Renal pelvis (tissue), 1 donor: ENCODE measurements at regions not wholly inside any gene's neighbourhood (a gene's known extent, or its start where the extent isn't known, plus 50 kb on each side); places are given as distances from the start of the nearest gene placed in this dataset.
A peak's percentile ranks its signal among the peaks of the same experiment; 100 is the strongest.

Experiments
- DNase-seq: peaks from one replicate; pipeline ENCODE4 v3.0.0-alpha.2; 2013

DNA sequence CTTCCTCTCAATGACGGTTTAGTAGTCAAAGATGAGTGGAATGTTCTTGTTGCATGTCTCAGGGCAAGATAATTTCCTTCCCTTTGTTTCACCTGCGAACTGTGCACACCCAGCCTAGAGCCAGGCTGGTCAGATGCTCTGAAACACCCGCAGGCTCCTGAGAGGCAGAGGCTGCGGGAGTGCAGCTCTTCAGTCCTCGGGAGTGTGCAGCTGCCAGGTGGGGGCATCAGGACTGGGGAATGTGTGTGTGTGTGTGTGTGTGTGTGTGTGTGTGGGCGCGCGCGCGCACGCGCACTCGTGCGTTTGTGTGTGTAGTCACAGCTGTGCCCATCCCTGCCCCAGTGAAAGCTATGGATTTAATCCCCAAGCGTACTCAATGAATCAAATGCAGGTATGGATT lies 136.2 kb upstream of the NTM start:
- no peak for DNase-seq

DNA sequence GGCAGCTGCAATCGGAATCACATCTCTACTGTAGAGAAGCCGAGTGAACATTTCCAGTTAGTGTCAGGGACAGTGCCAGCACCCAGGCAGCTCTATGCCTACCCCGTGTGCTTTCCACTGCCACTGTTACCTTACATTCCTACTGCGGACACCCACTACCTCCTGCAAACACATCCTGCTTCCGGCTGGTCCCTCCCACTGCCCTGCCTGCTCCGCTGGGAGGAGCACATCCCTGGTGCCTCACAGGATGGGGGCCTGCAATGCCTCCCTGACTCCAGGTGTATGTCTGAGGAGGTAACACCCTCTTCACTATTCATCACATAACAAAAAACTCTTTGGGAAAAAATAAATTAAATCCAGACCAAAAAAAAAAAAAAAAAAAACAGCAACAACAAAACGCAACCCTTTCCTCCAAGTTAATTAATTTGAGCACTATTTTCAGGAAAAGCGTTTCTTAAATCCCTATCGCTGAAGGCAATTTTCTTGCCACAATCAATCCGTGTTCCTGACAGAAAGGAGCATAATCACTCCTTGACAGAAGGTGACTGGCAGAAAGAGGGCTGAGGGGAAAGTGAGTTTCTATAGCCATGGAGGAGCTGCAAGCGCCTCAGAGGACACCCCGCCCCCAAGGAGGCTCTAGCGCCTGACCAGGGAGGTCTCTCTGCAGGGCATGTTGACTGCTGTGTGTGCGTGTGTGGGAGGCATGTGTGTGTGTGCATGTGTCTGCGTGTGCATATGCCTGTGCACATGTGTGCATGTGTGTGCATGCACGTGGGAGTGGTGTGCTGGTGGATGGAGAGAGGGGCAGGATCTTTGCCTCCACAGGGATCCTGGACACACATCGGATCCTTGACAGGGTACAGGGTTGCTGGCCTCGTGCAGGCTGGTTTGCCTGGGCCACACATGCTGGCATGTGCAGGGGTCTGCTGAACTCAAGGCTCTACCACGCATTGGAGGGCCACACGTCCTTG lies 134.8 kb upstream of the NTM start:
- no peak for DNase-seq

DNA sequence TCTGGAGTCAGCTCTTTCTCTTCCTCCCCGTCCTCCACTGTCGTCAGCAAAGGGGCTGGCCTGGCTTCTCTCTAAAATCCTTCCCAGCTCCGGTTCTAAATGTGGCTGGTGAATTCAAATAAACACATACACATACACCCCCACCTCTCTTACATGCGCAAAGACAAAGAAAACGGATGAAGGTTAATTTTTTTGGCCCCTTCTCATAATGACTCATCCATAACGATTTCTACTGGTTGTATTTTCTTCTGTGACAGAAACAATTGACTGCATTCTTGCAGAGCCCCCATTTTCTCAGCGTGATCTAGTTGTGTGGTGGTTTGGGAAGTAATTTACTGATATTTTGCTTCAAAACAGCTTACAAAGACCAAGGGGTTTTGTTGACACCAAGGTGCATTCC lies 130.0 kb upstream of the NTM start:
- DNase-seq: no peak

DNA sequence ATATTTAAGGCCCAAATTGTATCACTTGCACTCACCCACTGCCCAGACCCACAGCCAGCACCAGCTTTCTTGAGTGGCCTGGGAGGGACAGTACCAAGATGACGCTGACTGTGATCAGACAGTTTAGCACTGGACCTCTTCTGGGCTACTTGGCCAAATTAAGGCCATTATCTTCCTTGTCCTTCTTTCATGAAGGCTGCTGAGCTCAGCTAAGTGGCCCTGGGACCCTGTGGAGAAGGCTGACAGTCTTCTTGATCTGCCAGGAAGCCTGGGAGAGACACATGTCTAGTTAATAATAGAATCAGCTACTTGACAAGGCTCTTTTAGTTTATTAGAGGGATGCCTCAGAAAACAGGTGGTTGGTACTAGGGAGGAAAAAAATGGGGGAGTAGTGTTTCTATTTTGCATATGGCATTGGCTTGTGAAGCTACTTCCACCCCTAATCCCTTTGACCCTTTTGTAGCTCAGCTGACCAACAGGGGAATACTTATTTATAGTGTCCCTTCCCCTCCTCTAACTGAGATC lies 127.9 kb upstream of the NTM start:
- DNase-seq: no peak

DNA sequence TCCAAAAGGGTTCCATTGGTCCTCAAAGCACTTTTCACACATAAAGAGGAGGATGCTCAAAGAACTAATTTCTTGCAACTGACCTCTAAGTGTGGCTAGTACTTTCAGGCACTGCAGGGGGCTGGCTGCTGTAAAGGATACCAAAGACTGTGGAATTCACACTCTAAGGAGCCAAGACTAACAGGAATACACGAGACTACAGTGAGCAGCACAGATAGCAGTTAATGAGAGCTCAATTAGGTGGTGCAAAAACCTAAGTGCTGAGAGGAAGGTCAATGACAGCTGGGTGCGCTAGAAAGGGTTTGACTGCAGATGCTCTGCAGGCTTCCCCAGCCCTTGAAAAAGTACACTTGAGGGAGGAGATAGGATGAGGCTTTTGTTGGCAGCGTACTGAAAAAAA lies 124.3 kb upstream of the NTM start:
- DNase-seq: no peak

DNA sequence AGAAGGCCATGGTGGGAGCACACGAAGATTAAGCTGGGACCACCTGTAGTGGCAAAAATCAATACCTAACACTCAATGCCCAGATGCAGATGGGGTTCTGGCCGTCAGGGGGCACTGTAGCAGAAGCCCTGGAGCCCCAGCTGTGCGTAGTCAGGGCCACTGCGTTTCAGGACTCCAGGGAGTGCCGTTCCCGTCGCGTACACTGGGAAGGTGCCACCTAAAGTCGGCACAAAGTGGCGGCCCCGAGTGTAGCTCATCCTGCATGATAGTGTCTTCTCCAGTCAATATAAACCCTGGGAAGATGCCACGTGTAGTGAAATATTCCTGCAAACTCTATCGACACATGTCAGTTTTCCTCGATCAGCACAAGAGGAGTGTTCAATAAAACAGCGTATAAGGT lies 123.8 kb upstream of the NTM start:
- DNase-seq: peak; percentile 44

DNA sequence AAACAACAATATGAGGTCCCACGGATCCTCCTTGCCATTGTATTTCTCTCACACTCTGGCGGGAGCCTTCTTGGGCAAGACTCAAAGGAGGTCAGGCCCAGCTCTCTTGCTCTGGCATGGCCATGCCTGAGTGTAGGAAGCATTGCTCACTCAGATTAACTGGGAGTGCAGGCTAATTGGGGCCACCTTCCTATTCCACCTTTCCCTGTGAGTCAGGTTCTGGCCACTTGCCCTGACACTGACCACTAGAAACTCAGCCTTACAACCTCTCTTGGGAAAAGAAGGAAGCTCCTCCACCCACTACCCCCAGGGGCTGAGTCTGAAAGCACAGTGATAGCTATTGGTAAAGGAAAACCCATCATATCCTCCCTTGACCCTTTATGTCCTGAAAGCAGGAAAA lies 121.8 kb upstream of the NTM start:
- DNase-seq: no peak

DNA sequence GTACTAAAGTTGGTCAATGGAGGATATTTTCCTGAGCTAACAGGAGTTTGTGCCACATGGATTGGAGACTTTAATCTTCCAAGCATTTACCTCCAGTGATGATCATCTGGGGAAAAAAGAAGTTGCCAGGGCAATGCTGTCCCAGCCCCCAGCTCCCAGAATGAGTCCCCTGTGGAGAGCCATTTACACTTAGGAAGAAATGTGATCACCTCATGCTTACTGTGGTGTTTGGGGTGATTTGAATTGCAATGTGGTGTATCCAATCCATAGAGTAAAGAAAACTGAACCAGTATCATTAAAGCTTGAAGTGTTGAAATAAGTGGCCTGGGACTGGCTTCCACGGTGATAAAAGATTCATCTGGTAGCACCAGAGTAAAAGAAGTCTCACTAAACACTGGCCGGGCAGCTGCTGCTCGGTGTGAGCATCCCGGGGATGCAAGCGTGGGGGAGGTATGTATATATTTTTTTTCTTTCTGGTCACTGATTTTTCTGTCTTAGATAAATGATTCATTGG lies 117.2 kb upstream of the NTM start:
- no peak for DNase-seq

DNA sequence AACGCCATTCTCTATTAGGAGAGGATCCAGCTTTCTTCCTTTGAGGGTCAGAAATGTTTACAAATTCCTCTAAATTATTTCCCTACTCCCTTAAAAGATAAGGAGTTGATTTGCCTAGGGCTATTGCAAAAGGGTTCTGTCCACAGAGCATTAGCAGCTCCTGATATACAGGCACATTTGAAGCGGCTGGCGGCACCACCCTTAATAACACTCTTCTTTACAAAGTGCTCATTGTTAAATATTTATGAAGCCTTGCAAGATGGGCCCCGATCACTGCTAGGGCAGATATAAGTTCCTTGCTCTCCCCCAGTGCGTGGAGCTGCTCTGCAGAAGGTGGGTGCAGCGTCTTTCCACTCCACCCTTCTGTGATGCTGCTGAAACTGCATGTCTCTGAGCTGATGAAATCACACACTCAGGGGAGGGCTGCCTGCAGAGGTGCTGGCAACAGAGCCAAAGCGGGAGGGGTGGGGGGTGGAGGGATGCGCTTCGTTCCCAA lies 116.7 kb upstream of the NTM start:
- DNase-seq: no peak

DNA sequence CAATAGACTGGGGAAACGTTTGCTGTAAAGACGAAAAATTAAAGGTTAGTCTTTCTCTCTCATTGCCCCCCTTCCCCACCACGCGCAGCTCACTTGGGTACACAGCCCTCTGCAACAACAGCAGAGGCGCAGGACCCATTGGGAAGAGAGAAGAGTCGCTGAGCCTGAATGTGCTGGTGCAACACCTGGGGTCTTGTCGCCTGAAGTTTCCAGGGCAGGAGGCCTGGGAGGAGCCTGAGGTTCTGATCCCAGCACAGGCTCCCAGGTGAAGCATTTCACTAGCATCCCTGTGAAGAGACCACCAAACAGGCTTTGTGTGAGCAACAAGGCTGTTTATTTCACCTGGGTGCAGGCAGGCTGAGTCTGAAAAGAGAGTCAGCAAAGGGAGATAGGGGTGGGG lies 116.2 kb upstream of the NTM start:
- DNase-seq: no peak

DNA sequence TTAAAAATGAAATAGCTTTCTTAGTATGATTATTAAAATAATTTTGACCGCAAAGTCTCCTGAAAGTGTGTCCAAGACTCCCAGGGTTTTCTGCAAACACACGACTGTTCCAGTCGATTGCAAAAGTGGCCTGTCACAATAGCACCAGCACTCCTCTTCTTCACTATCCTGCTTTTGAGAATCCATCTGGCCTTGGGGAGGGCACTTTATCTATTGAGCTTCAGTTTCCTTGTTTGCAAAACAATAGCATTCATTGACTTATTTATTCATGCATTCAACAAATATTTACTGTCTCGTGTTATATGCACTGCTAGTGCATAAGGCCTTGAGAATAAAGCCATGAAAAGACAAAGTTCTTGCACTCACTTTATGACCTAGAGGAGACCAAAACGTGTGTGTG lies 96.2 kb upstream of the NTM start:
- no peak for DNase-seq

DNA sequence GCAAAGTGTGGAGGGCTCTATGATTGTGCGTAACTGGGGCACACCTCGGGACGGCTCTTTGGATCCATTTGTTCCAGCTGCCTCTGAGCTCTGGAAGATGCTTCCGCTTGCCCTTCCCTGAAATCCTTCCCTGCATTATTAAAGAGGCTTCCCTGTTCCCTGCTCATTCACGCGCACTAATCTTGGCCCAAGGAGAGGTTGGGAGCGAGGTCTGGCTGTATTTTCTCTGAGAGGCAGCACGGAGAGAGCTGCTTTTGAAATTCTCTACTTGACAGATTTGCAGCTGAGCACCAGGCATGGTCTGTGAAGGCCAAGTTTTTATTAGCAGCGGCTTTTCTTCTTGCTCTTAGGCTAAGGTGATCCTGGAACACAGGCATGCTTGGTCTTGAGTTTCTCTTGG lies 94.8 kb upstream of the NTM start:
- DNase-seq: no peak

DNA sequence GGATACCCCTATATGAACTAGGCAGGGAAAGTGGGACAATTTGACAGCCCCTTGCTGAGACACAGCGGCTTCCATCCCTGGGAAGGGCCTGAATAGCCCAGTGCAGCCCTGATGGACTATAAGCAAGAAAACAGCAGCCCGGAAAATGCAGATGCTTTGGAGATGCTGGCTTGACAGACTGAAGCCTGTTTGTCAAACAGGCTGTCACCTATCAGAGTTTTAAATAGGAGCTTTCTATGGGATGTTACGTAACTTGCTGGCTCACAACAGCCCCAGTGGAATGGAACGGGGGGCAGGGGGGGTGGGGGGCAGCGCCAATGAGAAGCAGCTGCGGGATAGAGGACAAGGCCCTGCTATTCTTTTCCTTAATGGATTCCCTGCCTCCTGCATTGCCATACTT lies 91.9 kb upstream of the NTM start:
- DNase-seq: no peak

DNA sequence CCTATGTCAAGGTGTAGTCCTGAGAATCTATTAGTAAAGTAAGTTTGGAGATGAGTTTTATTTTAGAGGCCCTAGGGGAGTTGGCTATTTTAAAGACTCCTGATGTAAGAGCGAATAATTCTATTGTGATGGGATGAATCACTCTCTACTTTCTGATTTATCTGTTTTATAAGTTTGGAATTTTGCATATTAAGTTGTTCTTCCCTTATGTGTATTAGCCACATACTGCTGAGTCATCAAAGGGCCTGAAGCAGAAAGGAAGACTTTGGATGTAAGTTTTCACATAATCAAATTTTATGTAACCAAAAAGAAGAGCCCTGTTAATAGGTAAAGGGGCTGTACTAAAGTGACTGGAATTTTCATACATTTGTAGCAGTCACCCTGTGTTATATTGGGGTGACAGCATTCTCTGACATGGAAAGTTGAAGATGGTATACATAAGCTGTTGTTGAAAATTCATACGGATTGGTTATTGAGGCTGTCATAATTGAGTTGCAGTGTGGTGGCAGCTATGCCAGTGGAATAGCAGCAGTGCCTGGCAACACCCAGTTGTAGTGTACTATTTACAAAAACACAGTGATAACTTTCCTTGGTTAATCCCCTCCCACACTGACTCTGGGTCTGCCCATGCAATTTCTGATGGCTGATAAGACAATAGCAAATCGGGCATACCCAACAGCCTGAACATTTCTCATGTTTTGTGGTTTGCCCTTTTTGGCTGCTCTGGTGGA lies 90.6 kb upstream of the NTM start:
- DNase-seq: no peak

DNA sequence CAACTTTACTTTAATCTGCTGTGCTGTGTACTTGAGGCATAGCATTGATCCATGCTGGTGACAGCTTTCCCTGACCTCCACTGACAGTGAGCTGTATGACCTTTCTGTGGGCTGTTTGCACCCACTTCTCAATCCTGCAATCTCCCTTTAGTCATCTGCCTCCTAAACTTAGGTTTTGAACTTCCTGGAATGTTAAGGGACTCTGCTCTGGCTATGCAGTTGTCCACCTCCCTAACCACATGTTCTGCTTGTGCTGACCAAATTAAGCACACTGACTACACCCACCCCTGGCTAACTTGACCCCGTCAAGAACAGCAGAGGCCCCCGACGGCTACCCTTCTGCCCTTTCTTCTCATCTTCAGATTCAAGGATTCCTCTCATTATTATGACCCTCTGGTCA lies 89.1 kb upstream of the NTM start:
- DNase-seq: no peak

DNA sequence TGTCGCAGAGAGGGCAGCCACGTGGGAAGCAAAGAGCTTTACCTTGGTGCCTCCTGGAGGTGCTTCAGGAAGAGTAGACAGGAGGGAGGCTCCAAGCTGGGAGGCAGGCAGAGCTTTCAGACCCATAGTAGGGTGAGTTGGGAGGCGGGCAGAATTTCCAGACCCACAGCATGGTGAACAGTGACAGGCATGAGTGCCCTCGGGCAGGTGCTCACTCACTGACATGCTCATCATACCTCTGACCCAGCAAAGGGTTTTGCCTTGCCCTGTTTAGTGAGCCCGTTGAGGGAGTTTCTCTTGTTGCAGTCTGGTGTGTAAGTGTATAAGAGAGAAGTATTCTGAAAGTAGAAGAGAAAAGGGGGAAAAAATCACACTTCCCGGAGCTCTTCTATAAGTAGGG lies 86.4 kb upstream of the NTM start:
- DNase-seq: no peak

DNA sequence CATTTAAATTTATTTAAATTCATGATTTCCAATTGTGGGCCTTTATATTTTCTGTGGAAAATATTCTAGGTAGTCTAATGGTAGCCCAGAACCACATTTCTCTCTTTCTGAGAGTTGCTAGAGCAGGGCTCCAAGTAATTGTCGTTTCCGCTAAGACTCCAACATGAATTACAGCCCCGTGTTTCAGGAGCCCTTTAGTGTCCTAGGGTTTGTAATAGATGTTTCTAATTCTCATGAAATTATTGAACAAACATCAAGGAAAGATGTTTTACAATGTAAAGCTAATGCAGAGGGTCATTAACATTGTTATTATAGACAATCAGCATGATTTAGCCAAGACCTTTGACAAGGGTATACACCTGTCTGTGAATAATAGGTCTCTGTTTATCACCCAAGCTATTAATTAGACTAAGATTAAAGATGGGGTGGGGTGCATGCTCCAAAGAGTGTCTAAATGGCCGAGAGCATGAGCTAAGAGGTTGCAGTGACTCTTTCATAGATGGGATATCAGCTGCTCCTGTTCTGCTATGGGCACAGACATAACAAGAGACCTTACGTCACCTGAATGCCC lies 81.8 kb upstream of the NTM start:
- no peak for DNase-seq

DNA sequence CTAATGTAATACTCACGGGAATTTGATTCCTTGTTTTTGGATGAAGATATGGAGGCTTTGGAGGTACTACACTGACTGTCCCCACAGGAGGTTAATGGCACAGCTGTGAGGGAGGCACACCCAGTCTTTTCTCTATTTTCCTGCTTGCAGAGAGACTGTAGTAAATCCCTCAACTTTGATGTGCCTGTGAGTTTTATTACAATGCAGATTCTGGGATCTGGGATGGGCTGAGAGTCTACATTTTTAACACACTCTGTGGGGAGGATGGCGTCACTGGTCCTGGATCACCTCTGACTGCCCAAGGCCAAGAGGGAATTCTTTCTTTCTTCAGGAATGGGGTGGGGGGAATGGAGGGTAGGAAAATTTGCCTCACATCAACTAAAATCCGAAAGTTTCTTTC lies 80.2 kb upstream of the NTM start:
- DNase-seq: no peak

DNA sequence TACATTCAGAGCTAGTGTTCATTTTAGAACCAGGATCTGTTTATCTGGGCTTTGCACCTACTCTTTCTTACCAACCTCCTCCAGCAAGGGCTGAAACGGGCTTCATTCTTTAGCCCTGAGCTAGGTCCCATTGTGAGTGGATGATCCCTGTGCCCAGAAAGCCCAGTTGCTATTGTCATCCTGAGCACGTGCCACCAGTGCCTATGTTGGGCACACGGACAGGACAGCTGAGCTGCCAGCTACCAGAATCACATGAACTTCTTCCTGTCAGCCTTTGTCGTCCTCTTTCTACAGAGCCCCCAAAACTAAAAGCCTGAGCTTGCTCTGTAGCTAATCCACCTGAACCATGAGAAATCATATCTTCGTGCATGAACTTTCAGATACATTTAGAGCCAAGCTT lies 74.4 kb upstream of the NTM start:
- no peak for DNase-seq

DNA sequence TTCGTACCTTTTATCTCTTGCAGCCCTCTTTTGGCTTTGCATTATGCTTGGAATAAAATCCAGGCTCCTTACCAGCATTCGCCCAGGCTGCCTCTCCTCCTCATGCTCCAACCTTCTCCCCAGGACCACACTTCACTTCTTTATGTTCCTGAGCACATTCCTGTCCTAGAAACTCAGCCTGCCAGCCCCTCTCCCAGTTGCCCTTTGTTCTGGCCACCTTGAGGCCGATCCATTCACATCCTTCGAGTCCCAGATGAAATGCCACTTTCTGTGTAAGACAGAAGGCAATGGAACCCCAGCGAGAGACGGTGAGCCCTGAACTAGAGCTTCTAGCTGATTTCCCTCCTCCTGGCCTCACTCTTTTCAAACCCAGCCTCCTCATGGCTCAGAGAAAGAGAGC lies 73.0 kb upstream of the NTM start:
- no peak for DNase-seq

DNA sequence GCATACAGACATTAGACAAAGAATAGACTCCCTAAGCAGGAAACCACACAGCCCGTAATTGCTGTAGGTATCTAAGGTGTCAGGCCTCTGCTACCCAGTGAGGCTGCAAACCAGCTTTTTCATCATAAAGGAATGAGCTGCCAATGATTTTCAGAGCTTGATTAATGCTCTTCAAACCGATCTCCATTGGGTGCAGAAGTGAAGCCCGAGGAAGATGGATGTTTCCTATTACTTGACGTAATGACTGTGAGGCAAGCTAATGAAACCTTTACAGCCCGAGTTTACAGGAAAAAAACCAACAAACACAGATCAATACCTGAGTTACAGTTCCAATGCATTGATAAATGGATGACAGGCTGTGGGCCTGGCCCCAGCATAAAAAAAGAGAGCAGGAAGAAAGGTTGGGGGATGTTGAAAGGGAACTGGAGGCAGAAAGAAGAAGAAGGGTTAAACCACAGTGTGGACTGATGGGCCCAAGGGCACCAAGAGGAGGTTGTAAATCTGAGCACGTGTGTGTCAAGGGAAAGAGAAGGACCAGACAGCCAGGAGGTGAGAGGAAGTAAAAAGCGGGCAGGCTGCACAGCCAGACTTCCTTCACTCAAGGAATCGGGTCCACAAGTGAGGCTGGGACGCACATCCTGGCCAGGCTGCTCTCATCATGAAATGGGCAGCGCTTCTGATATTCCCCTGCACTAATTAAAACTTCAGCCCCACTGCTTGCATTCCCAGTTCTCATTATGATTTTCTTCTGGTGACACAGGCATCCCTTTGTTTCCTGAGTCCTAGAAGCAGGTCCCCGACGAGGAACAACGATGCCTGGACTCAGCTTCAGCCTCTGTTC lies 70.6 kb upstream of the NTM start:
- DNase-seq: no peak

DNA sequence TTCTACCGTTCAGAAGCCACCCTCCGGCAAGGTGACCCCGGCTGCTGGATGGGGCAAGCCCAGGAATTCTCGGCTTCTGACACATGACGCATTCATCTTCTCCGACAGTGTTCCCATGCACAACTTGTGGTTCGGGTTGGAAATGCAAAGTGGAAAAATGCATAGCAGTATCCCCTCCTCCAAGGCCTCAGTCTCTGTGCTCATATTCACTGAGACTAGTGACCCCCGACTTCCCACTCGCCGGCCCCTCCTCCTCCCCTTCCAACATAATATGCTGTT lies 70.0 kb upstream of the NTM start:
- no peak for DNase-seq
